ENCODE measurements at regions not wholly inside any gene's neighbourhood (a gene's known extent, or its start where the extent isn't known, plus 50 kb on each side); places are given as distances from the start of the nearest gene placed in this dataset.
A peak's percentile ranks its signal among the peaks of the same experiment; 100 is the strongest.

- no peak for DNase-seq (ENCODE audit: low spot score)
Observed at GRCh38 chr14:89626233-89626806, 209.3 kb upstream of the FOXN3 start.

- DNase-seq (ENCODE audit: low spot score), result no peak
Observed at GRCh38 chr14:89625731-89626232, 208.7 kb upstream of the FOXN3 start.

- no peak for DNase-seq (ENCODE audit: low spot score)
Observed at GRCh38 chr14:89625244-89625713, 208.2 kb upstream of the FOXN3 start.

GRCh38 chr14:89624500-89625156 is 207.6 kb upstream of the FOXN3 start:
- no peak for DNase-seq (ENCODE audit: low spot score)

DNA sequence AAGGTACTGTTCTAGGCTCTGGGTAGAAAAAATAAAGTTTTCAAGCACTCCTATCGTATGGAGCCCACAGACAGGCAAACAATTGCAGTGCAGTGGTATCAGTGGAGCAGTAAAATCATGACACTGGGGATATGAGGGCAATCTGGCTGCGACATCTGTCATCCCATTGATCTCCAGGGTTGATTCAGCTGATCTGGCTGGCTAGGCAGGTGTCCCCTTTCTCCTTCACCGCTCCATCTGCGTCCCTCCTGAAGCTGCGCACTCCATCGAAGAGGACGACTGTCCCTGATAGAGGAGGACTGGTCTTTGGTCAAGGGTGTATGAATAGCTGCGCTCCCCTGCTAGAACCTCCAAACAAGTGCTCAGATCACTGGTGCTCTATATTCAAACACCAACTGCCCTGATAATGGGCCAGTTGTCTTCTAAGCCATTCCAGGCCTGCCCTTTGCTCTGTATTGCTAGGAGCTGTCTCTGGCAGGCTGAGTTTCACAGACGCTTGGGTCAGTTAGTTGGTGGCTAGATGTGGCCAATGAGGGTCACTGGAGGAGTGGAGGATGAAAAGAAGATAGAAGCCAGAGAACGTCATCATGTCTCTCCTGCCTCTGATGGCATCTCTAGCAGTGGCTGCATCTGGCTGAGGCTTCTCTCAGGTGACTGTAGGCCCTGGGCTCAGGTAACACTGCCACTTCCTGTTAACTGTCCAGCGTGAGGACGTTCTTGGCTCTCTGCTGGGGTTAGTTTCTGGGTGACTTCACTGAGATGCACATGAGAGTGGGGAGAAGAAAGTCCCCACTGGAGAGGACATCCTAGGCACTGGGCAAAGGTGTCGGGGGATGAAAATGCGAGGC is 205.0 kb upstream of the FOXN3 start:
- no peak for DNase-seq (ENCODE audit: low spot score)

GRCh38 chr14:89621009-89621421 is 204.0 kb upstream of the FOXN3 start:
- DNase-seq (ENCODE audit: low spot score), result no peak

- DNase-seq (ENCODE audit: low spot score), result no peak
Observed at GRCh38 chr14:89620436-89620835, 203.4 kb upstream of the FOXN3 start.

- DNase-seq (ENCODE audit: low spot score), result no peak
Observed at GRCh38 chr14:89619596-89619995, 202.6 kb upstream of the FOXN3 start.

- DNase-seq (ENCODE audit: low spot score), result peak; percentile 91
Observed at GRCh38 chr14:89618811-89619551, 201.9 kb upstream of the FOXN3 start.

DNA sequence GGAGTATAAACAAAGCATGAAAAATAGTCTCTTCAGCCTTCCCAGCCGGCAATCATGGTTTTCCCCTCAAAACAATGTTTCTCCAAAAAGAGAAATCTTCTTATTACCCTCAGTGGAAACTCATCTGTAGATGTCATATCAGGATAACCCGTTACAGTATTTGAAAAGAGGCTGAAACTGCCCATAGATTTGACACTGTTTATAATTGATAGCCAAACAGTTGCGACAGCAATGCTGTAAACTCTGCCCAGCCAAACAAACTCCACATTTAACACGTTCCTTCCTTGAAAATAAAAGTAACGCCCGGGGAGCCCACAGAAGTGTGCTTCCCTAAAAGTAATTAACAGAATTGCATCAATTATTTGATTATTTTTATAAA is 201.3 kb upstream of the FOXN3 start:
- peak; percentile 46 for DNase-seq (ENCODE audit: low spot score)

DNA sequence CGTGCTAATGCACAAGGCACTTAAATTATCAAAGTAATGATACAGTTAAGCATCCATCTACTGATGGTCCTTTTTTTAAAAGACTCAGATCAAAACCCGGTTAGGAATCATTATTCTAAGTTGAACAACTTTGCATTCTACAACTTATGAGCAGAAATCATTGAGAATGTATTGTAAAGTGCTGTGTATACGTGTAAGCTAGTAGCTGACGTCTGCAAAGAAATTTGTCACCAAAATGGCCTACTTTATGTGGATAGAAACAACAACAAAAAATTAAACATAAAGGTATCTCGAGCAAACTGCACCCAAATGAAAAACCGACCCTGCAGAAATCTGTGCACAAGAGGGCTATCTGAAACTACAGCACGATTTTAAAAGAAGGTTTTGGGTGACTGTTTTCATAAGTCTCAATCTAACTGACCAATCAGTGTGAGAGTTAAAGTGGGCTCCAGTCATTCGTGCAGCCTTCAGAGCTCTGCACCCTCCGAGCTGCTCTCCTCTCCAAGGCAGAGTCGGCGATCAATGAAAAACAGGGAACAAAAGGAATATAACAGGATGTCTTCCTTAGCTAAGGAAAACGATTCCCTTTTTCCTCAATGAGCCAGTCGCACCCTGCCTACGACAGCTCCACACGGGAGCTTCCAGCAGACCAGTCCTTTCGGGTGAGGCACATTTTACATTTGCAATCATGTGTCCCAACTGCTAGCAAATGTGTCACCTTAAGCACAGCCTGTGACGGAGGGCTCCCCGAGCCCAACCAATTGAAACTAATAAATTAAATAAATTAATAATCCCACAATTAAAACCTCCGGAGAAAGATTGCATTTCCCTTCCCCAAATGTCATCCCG is 200.7 kb upstream of the FOXN3 start:
- DNase-seq (ENCODE audit: low spot score), result peak; percentile 71

DNA sequence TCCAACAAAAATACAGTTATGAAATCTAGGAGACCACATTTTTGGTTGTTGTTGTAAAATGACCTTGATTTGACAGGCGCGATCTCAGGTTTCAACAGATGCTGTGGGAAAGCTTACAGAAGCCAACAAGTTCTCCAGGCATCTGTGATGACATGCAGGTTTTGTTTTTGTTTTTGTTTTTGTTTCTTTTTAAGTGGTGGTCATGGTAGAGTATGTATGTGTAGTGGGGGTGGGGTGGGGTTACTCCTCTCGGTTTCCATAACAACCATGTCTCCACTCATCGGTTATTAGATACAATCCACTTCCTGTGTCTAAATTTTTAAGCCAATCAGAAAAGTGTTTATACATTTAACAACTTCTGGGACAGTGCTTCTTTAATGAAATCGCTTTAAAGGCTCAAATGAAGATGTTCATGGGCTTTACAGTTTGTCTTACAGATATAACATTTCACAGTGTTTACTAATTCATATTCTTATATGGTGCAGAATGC is 199.9 kb upstream of the FOXN3 start:
- peak; percentile 24 for DNase-seq (ENCODE audit: low spot score)

DNA sequence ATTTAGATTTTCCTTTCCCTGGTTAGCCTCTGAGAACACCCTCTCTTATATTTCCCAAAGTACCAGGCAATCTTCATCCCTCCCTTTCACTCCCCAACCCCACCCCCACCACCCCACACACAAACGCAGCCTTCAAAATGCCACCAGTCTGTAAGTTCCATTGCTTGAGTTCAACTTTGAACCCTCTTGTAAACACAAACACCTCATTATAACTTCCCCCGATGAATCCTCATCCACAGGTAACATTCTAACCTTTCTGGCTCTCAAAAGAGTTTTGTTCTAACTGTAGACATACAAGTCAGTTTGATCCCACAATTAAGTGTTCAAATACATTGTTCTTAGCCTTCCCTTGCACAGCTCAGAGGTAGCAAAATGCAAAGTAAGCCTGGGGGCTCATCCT is 199.4 kb upstream of the FOXN3 start:
- DNase-seq (ENCODE audit: low spot score), result no peak

DNA sequence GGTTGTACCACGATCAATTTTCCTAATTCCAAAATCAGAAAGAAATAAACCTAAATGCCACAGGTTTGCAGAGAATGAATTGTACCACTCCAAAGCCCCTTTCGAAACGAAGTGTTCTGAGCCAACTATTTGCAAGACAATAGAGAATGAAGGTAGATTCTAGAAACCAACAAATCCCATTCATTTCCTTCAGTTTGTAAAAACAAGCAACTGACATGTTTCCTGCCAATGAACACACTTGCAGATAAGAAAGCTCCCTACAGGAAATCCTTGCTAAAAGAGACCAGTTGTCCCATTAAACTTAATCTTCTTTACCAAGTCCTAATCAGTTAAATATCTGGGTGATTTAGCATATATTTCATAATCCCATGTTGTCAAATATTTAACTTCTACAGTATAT is 198.4 kb upstream of the FOXN3 start:
- DNase-seq (ENCODE audit: low spot score), result no peak

GRCh38 chr14:89614009-89614691 is 197.1 kb upstream of the FOXN3 start:
- DNase-seq (ENCODE audit: low spot score), result no peak

DNA sequence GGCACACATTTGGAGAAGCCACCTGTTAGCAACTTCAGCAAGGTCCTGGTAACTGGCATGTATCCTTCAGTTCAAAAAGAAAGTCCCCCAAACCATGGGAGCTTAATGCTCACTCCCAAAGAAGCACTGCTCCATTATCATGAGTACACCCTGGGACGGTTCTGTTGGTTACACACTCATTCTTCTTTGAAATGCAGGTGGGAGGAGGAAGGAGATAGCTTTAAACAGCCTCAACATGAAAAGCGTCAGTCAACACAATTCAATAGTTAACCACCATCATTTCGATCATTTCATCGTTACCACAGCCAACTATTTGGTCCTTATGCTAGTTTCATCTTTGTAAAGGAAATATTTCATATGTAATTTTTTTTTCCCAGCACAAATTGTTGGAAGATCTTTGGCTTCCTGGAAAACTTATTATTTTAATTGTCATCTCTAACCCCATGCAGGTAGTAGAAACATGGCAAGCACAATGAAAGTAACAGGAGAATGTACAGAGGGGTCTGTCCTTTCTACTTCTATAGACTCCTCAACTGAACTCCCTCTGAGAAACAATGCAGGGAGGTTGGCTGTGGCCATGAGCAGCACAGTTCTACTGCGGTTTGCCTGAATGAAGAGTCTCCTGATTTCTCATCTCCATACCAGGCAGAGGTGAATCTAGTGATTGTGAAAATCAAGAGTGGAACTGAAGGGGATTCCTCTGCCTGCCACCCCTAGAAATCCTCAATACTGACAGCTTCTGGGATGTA is 196.4 kb upstream of the FOXN3 start:
- DNase-seq (ENCODE audit: low spot score), result no peak

DNA sequence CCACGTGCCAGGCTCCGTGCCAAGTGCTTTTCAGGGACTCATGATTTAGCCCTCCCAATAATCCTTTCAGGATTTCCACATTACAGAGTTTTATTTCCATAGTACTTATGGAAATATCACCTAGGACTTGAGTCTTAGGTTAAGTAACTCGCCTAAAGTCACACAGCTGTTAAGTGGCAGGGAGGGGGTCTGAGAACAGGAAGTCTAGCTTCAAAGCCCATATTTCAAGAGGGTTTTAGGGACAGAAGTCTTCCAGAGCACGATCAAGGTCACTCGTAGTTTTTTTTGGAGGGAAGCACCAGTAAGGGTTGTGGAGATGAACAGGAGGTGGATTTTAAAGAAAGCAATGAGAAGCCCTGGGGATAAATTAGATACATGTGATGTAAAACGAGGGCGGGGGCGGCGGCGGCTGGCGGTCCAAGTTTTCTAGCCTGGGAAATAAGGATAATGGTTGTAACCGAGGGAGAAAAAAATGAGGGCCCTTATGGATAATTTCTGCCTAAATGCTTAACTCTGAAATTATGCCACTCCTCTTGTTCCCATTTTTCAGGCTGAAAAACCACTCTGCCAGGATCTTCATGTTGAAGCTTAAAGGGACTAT is 192.6 kb upstream of the FOXN3 start:
- DNase-seq (ENCODE audit: low spot score), result no peak

DNA sequence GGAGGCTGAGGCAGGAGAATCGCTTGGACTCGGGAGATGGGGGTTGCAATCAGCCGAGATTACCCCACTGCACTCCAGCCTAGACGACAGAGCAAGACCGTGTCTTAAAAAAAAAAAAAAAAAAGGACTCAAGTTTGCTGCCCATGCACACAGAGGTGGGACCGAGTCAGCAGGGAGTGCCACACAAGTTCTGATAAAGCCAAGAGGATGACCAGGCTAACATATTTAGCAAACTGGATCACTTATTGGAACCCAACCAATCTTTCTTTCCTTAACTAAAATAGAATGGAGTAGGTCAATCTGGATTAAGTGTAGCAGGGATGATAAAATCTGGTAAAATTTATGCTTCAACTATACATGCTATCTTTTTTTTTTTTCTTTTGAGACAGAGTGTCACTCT is 190.4 kb upstream of the FOXN3 start:
- DNase-seq (ENCODE audit: low spot score), result peak; percentile 38

- no peak for DNase-seq (ENCODE audit: low spot score)
Observed at GRCh38 chr14:89603938-89604480, 187.0 kb upstream of the FOXN3 start.

Measured in AG08396 (cell line).